ENCODE measurements at regions not wholly inside any gene's neighbourhood (a gene's known extent, or its start where the extent isn't known, plus 50 kb on each side); places are given as distances from the start of the nearest gene placed in this dataset.

DNA sequence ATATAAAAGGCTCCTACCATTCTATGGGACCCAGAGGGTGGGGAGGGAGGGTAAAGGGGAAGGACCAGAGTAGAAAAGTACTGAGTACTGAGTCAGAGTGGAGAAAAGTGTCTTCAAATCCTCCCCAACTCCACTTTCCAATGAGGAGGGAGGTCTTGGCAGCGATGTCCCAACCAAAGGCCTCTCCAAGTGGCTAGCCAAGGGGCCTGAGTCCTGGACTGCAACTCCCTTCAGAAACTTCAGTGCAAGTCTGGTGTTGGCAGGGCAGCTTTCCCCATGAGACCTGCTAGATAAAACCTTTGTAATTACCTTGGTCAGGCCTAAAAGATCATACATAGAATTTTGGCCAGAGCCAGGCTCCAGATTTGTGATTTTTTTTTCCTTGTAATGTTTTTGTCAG, 111.3 kb upstream of the TNPO1 start:
- Histone ChIP-seq H3K4me2 (ENCODE audit: insufficient read depth, insufficient read length, low read length) (no peak overlapping the region), H4K5ac (ENCODE audit: insufficient read length, low read depth, low read length) (no peak overlapping the region), H2AK5ac (ENCODE audit: insufficient read length, low read length) (no peak overlapping the region), H3K79me1 (ENCODE audit: insufficient read depth, low read depth, low read length, poor library complexity, severe bottlenecking) (no peaks in the 10 kb centered on the region), H4K20me1 (ENCODE audit: control insufficient read depth, insufficient read depth, insufficient read length) (no peaks in the 10 kb centered on the region), H3K9ac (ENCODE audit: extremely low read depth, insufficient read length, low read length) (no peak overlapping the region), H3K18ac (ENCODE audit: insufficient read length, low read depth, low read length) (no peak overlapping the region), H3K27ac (ENCODE audit: insufficient read length, low read depth, low read length) (no peak overlapping the region), H3K4me1 (ENCODE audit: insufficient read depth, low read length) (no peaks in the 10 kb centered on the region), H2BK120ac (ENCODE audit: low read depth, low read length, poor library complexity, severe bottlenecking) (no peak overlapping the region), H3K56ac (ENCODE audit: insufficient read length, low read depth, low read length) (no peak overlapping the region), H2BK15ac (ENCODE audit: low read depth, low read length) (no peak overlapping the region), H3K14ac (ENCODE audit: insufficient read depth, low read length) (no peak overlapping the region), H3T11ph (ENCODE audit: low read length) (no peak overlapping the region), H3K23ac (ENCODE audit: insufficient read length, low read depth, low read length) (no peak overlapping the region), H2BK5ac (ENCODE audit: insufficient read length, low read length) (no peak overlapping the region), H3K4ac (ENCODE audit: low read depth, low read length) (no peak overlapping the region), H2AFZ (ENCODE audit: low read length) (no peak overlapping the region), H2BK12ac (ENCODE audit: insufficient read length, low read depth, low read length) (no peak overlapping the region), H4K91ac (ENCODE audit: insufficient read length, low read depth, low read length) (no peak overlapping the region), H3K79me2 (ENCODE audit: insufficient read depth, low read length) (no peaks in the 10 kb centered on the region), H3K23me2 (ENCODE audit: insufficient read length, low read depth, low read length, poor library complexity, severe bottlenecking) (no peaks in the 10 kb centered on the region), H2BK20ac (ENCODE audit: low read depth, low read length, poor library complexity, severe bottlenecking) (no peak overlapping the region), H4K8ac (replicated peaks; ENCODE audit: insufficient read length, low read depth, low read length) (no peak overlapping the region), H3K27me3 (ENCODE audit: insufficient read depth, low read length) (no peaks in the 10 kb centered on the region; the same call in 1 of the 2 replicates), H3K9me3 (ENCODE audit: control insufficient read depth, low read depth, low read length) (no peaks in the 10 kb centered on the region)
- Mint-ChIP-seq H3K27me3 (ENCODE audit: low read depth) (peaks cover 3% of the 10 kb centered on the region), H3K36me3 (ENCODE audit: insufficient read depth in 1 of 3, low read depth in 3 of 3) (peaks cover 0 to 2% (median 0%) of the 10 kb centered on the region in 3 experiments; a peak in 1 of 7 replicates), H3K27ac (no peak overlapping the region), H3K9me3 (peaks cover 3 to 5% of the 10 kb centered on the region in 2 experiments; a peak in 3 of 5 replicates), H3K4me3 (no peak overlapping the region), H3K4me1 (0 out of 4 replicates have a peak, but pooled peaks cover 0 to 5% of the 10 kb centered on the region in 2 experiments)
- no CpG with 5 or more reads among the region's 1 CpG for WGBS (ENCODE audit: extremely low coverage, insufficient read length, low lambda C conversion rate)
- TF ChIP-seq, protein P1, sequence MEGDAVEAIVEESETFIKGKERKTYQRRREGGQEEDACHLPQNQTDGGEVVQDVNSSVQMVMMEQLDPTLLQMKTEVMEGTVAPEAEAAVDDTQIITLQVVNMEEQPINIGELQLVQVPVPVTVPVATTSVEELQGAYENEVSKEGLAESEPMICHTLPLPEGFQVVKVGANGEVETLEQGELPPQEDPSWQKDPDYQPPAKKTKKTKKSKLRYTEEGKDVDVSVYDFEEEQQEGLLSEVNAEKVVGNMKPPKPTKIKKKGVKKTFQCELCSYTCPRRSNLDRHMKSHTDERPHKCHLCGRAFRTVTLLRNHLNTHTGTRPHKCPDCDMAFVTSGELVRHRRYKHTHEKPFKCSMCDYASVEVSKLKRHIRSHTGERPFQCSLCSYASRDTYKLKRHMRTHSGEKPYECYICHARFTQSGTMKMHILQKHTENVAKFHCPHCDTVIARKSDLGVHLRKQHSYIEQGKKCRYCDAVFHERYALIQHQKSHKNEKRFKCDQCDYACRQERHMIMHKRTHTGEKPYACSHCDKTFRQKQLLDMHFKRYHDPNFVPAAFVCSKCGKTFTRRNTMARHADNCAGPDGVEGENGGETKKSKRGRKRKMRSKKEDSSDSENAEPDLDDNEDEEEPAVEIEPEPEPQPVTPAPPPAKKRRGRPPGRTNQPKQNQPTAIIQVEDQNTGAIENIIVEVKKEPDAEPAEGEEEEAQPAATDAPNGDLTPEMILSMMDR (conservative IDR thresholded peaks at IDR 0.05): no peak
- DNase-seq: no peak

All from H9 (cell line).